ENCODE measurements at regions not wholly inside any gene's neighbourhood (a gene's known extent, or its start where the extent isn't known, plus 50 kb on each side); places are given as distances from the start of the nearest gene placed in this dataset.

DNA sequence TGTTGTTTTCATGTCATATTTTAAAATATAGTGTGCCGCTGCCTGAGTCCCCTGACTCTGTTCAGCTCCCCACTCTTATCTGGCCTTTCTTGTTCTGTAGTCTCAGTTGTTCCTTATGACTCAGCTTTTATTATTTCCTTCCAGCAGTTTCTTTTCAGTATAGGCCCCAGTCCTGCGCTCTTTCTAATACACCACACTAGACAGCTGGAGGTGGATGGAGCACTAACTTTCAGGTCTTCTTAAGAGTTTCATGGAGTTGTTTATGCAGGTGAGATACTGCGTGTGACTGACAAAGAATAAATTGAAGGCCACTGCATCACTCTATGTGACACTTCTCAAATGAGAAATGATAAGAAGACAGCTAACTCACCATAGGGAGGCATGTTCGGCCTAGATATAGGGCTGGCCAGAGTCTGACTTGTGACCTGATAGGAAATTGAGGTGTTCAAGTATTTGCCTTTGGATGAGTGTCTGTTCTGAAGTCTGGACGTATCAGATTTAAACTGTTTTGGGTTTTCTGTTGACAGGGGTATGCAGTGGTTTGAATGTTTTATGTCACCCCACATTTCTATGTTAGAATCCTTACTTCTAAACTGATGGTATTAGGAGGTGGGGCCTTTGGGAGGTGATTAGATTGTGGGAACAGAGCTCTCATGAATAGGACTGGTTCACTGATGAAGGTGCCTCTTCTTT, 60.8 kb upstream of the CLMN start:
- no peak for DNase-seq

- no peak for DNase-seq
These were observed 59.9 kb upstream of the CLMN start for GRCh38 chr14:95379634-95380033.

GRCh38 chr14:95375539-95376109, 55.9 kb upstream of the CLMN start:
- no peak for DNase-seq

DNA sequence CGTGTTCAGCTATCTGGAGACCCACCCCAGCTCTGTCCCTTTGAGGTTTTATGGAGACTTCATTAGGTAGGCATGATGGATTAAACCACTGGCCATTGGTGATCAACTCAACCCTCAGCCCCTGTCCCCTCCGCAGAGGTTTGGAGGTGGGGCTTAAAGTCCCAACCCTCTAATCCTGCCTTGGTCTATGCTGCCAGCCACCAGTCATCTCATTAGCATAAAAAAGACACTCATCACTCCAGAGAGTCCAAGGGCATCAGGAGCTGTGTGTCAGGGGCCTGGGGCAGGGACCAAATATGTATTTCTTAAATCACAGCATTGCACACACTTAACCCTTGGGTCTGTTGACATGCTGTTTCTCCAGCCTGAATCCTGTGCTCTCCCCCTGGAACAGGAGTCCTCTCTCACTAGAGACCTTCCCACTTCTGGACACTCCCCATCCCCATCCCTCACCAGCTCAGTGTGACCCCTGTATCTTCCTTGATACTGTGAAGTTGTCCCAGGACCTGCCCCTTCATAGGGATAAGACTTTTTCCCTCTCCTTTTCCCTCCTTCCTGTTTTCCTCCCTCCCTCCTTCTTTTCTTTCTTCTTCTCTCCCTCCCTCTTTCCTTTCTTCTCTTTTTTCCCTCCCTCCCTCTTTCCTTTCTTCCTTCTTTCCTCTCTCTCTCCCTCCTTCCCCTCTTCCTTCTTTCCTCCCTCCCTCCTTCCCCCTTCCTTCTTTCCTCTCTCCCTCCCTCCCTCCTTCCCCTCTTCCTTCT, 54.7 kb upstream of the CLMN start:
- no peak for DNase-seq

- no peak for DNase-seq
These were observed 50.4 kb upstream of the CLMN start for GRCh38 chr14:95370076-95370475.

Data from stimulated activated CD4-positive, alpha-beta T cell treated with anti-CD3 and anti-CD28 coated beads, Interleukin-1b, Interleukin-23, amount 100 ng/mL, for 48 hours (primary cell).